ENCODE measurements at regions not wholly inside any gene's neighbourhood (a gene's known extent, or its start where the extent isn't known, plus 50 kb on each side); places are given as distances from the start of the nearest gene placed in this dataset.
"Not testable (repeated sequence)": the region's sequence is repeated elsewhere in the genome, so short reads cannot be mapped to it uniquely, and the experiment has no call there.

- no peak overlapping the region for H3K9ac ChIP-seq (ENCODE audit: low read depth, low read length)
- no peaks in the 10 kb centered on the region for H3K9me3 ChIP-seq (replicated peaks; ENCODE audit: low read length)
- H3K27me3 ChIP-seq (ENCODE audit: control insufficient read depth, insufficient read depth, low read length): no peaks in the 10 kb centered on the region
- no peak overlapping the region for H3K4me2 ChIP-seq (ENCODE audit: low read length)
- H3K4me3 ChIP-seq (ENCODE audit: low read length): no peak overlapping the region
- no peaks in the 10 kb centered on the region for H3K4me1 ChIP-seq (ENCODE audit: control insufficient read depth, insufficient read depth, low read length)
- no peaks in the 10 kb centered on the region for H3K36me3 ChIP-seq (ENCODE audit: insufficient read depth, low read length)
Observed at GRCh38 chr3:81087607-81088006, 673.8 kb downstream of the GBE1 start.

- Histone ChIP-seq H3K4me3 (ENCODE audit: low read length) (no peak overlapping the region), H3K9ac (ENCODE audit: low read depth, low read length) (no peak overlapping the region), H3K4me2 (ENCODE audit: low read length) (no peak overlapping the region), H3K27me3 (ENCODE audit: control insufficient read depth, insufficient read depth, low read length) (no peaks in the 10 kb centered on the region), H3K4me1 (ENCODE audit: control insufficient read depth, insufficient read depth, low read length) (no peaks in the 10 kb centered on the region), H3K9me3 (replicated peaks; ENCODE audit: low read length) (no peaks in the 10 kb centered on the region), H3K36me3 (ENCODE audit: insufficient read depth, low read length) (no peaks in the 10 kb centered on the region)
Observed at GRCh38 chr3:81086348-81086747, 675.1 kb downstream of the GBE1 start.

GRCh38 chr3:81080608-81081007 is 680.8 kb downstream of the GBE1 start:
- Histone ChIP-seq H3K9ac (ENCODE audit: low read depth, low read length) (no peak overlapping the region), H3K4me3 (ENCODE audit: low read length) (no peak overlapping the region), H3K9me3 (replicated peaks; ENCODE audit: low read length) (no peaks in the 10 kb centered on the region), H3K4me2 (ENCODE audit: low read length) (no peak overlapping the region), H3K36me3 (ENCODE audit: insufficient read depth, low read length) (no peaks in the 10 kb centered on the region), H3K27me3 (ENCODE audit: control insufficient read depth, insufficient read depth, low read length) (no peaks in the 10 kb centered on the region), H3K4me1 (ENCODE audit: control insufficient read depth, insufficient read depth, low read length) (no peaks in the 10 kb centered on the region)

- Histone ChIP-seq H3K4me3 (ENCODE audit: low read length) (no peak overlapping the region), H3K4me1 (ENCODE audit: control insufficient read depth, insufficient read depth, low read length) (no peaks in the 10 kb centered on the region), H3K9ac (ENCODE audit: low read depth, low read length) (no peak overlapping the region), H3K9me3 (replicated peaks; ENCODE audit: low read length) (no peaks in the 10 kb centered on the region), H3K36me3 (ENCODE audit: insufficient read depth, low read length) (no peaks in the 10 kb centered on the region), H3K27me3 (ENCODE audit: control insufficient read depth, insufficient read depth, low read length) (no peaks in the 10 kb centered on the region), H3K4me2 (ENCODE audit: low read length) (no peak overlapping the region)
Observed at GRCh38 chr3:81072591-81072990, 688.9 kb downstream of the GBE1 start.

- Histone ChIP-seq H3K9ac (ENCODE audit: low read depth, low read length) (no peak overlapping the region), H3K4me2 (ENCODE audit: low read length) (no peak overlapping the region), H3K36me3 (ENCODE audit: insufficient read depth, low read length) (no peaks in the 10 kb centered on the region), H3K4me1 (ENCODE audit: control insufficient read depth, insufficient read depth, low read length) (no peaks in the 10 kb centered on the region), H3K27me3 (ENCODE audit: control insufficient read depth, insufficient read depth, low read length) (no peaks in the 10 kb centered on the region), H3K9me3 (replicated peaks; ENCODE audit: low read length) (peaks cover 3% of the 10 kb centered on the region), H3K4me3 (ENCODE audit: low read length) (no peak overlapping the region)
Observed at GRCh38 chr3:81068546-81068945, 692.9 kb downstream of the GBE1 start.

GRCh38 chr3:81063896-81064295 is 697.5 kb downstream of the GBE1 start:
- peaks cover 3% of the 10 kb centered on the region for H3K9me3 ChIP-seq (replicated peaks; ENCODE audit: low read length)
- H3K9ac ChIP-seq (ENCODE audit: low read depth, low read length): no peak overlapping the region
- H3K4me3 ChIP-seq (ENCODE audit: low read length): no peak overlapping the region
- H3K4me1 ChIP-seq (ENCODE audit: control insufficient read depth, insufficient read depth, low read length): no peaks in the 10 kb centered on the region
- no peak overlapping the region for H3K4me2 ChIP-seq (ENCODE audit: low read length)
- H3K27me3 ChIP-seq (ENCODE audit: control insufficient read depth, insufficient read depth, low read length): no peaks in the 10 kb centered on the region
- no peaks in the 10 kb centered on the region for H3K36me3 ChIP-seq (ENCODE audit: insufficient read depth, low read length)

- not testable (repeated sequence) for H3K9ac ChIP-seq (ENCODE audit: low read depth, low read length); H3K4me2 ChIP-seq (ENCODE audit: low read length); H3K36me3 ChIP-seq (ENCODE audit: insufficient read depth, low read length); H3K9me3 ChIP-seq (replicated peaks; ENCODE audit: low read length); H3K27me3 ChIP-seq (ENCODE audit: control insufficient read depth, insufficient read depth, low read length); H3K4me3 ChIP-seq (ENCODE audit: low read length); H3K4me1 ChIP-seq (ENCODE audit: control insufficient read depth, insufficient read depth, low read length)
Observed at GRCh38 chr3:81051133-81051532, 710.3 kb downstream of the GBE1 start.

- H3K4me1 ChIP-seq (ENCODE audit: control insufficient read depth, insufficient read depth, low read length): no peaks in the 10 kb centered on the region
- H3K4me3 ChIP-seq (ENCODE audit: low read length): no peak overlapping the region
- H3K9me3 ChIP-seq (replicated peaks; ENCODE audit: low read length): no peaks in the 10 kb centered on the region
Observed at GRCh38 chr3:81048058-81048665, 713.3 kb downstream of the GBE1 start.

GRCh38 chr3:81045976-81046375 is 715.5 kb downstream of the GBE1 start:
- no peaks in the 10 kb centered on the region for H3K4me1 ChIP-seq (ENCODE audit: control insufficient read depth, insufficient read depth, low read length)
- no peaks in the 10 kb centered on the region for H3K36me3 ChIP-seq (ENCODE audit: insufficient read depth, low read length)
- no peaks in the 10 kb centered on the region for H3K9me3 ChIP-seq (replicated peaks; ENCODE audit: low read length)
- no peak overlapping the region for H3K4me2 ChIP-seq (ENCODE audit: low read length)
- no peaks in the 10 kb centered on the region for H3K27me3 ChIP-seq (ENCODE audit: control insufficient read depth, insufficient read depth, low read length)
- no peak overlapping the region for H3K4me3 ChIP-seq (ENCODE audit: low read length)
- H3K9ac ChIP-seq (ENCODE audit: low read depth, low read length): no peak overlapping the region

More at GRCh38 chr3:81048058-81048665, 713.3 kb downstream of the GBE1 start:
- Histone ChIP-seq H3K27me3 (ENCODE audit: control insufficient read depth, insufficient read depth, low read length) (no peaks in the 10 kb centered on the region), H3K9ac (ENCODE audit: low read depth, low read length) (no peak overlapping the region), H3K4me2 (ENCODE audit: low read length) (no peak overlapping the region), H3K36me3 (ENCODE audit: insufficient read depth, low read length) (no peaks in the 10 kb centered on the region)

GRCh38 chr3:81045246-81045645 is 716.2 kb downstream of the GBE1 start:
- H3K36me3 ChIP-seq (ENCODE audit: insufficient read depth, low read length): no peaks in the 10 kb centered on the region
- no peaks in the 10 kb centered on the region for H3K4me1 ChIP-seq (ENCODE audit: control insufficient read depth, insufficient read depth, low read length)
- H3K27me3 ChIP-seq (ENCODE audit: control insufficient read depth, insufficient read depth, low read length): no peaks in the 10 kb centered on the region
- no peak overlapping the region for H3K9ac ChIP-seq (ENCODE audit: low read depth, low read length)
- no peak overlapping the region for H3K4me2 ChIP-seq (ENCODE audit: low read length)
- H3K4me3 ChIP-seq (ENCODE audit: low read length): no peak overlapping the region
- no peaks in the 10 kb centered on the region for H3K9me3 ChIP-seq (replicated peaks; ENCODE audit: low read length)

GRCh38 chr3:81043660-81044199 is 717.7 kb downstream of the GBE1 start:
- H3K9me3 ChIP-seq (replicated peaks; ENCODE audit: low read length): no peaks in the 10 kb centered on the region
- no peak overlapping the region for H3K4me3 ChIP-seq (ENCODE audit: low read length)
- H3K27me3 ChIP-seq (ENCODE audit: control insufficient read depth, insufficient read depth, low read length): no peaks in the 10 kb centered on the region
- H3K9ac ChIP-seq (ENCODE audit: low read depth, low read length): no peak overlapping the region
- H3K36me3 ChIP-seq (ENCODE audit: insufficient read depth, low read length): no peaks in the 10 kb centered on the region
- H3K4me1 ChIP-seq (ENCODE audit: control insufficient read depth, insufficient read depth, low read length): no peaks in the 10 kb centered on the region
- no peak overlapping the region for H3K4me2 ChIP-seq (ENCODE audit: low read length)

- no peak overlapping the region for H3K9ac ChIP-seq (ENCODE audit: low read depth, low read length)
- no peaks in the 10 kb centered on the region for H3K36me3 ChIP-seq (ENCODE audit: insufficient read depth, low read length)
- H3K9me3 ChIP-seq (replicated peaks; ENCODE audit: low read length): no peaks in the 10 kb centered on the region
- no peaks in the 10 kb centered on the region for H3K4me1 ChIP-seq (ENCODE audit: control insufficient read depth, insufficient read depth, low read length)
- no peak overlapping the region for H3K4me2 ChIP-seq (ENCODE audit: low read length)
- H3K27me3 ChIP-seq (ENCODE audit: control insufficient read depth, insufficient read depth, low read length): no peaks in the 10 kb centered on the region
- H3K4me3 ChIP-seq (ENCODE audit: low read length): no peak overlapping the region
Observed at GRCh38 chr3:81043009-81043408, 718.4 kb downstream of the GBE1 start.

All from skeletal muscle satellite cell (primary cell).